Thoracic aorta (tissue), 2 donors: ENCODE measurements at regions not wholly inside any gene's neighbourhood (a gene's known extent, or its start where the extent isn't known, plus 50 kb on each side); places are given as distances from the start of the nearest gene placed in this dataset.

Source experiments
- ATAC-seq: fragments of 150-250 bp; one replicate; pipeline ENCODE4 v1.8.0; 2017; ENCODE audit warnings: low read depth; ENCODE audit not compliant: insufficient number of reproducible peaks, low FRiP score
- DNase-seq: peaks from one replicate; pipeline ENCODE4 v3.0.0-alpha.2; 2020; ENCODE audit warnings: low spot score
- H3K27ac ChIP-seq, 2 donors: fragments of 200-600 bp; sonication (generic); 1 replicate in 1 of 2; 2 replicates in 1 of 2; pipeline ENCODE4 v1.5.1; 2016; ENCODE audit warnings: mild to moderate bottlenecking in 2 of 2, moderate library complexity in 2 of 2
- H3K27me3 ChIP-seq: fragments of 200-600 bp; sonication (generic); replicated peaks from 2 replicates; pipeline ENCODE4 v1.6.0; 2016; ENCODE audit warnings: mild to moderate bottlenecking; ENCODE audit not compliant: insufficient read depth
- H3K36me3 ChIP-seq: fragments of 200-600 bp; sonication (generic); one replicate; pipeline ENCODE4 v1.5.1; 2016
- H3K4me1 ChIP-seq, 2 donors: fragments of 200-600 bp; sonication (generic); 1 replicate in 1 of 2; 2 replicates in 1 of 2; pipeline versions ENCODE4 v1.5.1 to v1.6.0; 2016; ENCODE audit warnings: low read depth in 2 of 2, mild to moderate bottlenecking in 1 of 2; ENCODE audit not compliant: control insufficient read depth in 1 of 2
- H3K4me3 ChIP-seq: fragments of 200-600 bp; sonication (generic); 2 replicates; pipeline ENCODE4 v1.5.1; 2016; ENCODE audit warnings: mild to moderate bottlenecking
- H3K9me3 ChIP-seq: fragments of 200-600 bp; sonication (generic); 2 replicates; pipeline ENCODE4 v1.5.1; 2016
- TF ChIP-seq, protein P1 (sequence below): fragments of 200-600 bp; sonication (generic); IDR thresholded peaks from one replicate; pipeline ENCODE4 v1.5.1; 2019; ENCODE audit warnings: antibody characterized with exemption

DNA sequence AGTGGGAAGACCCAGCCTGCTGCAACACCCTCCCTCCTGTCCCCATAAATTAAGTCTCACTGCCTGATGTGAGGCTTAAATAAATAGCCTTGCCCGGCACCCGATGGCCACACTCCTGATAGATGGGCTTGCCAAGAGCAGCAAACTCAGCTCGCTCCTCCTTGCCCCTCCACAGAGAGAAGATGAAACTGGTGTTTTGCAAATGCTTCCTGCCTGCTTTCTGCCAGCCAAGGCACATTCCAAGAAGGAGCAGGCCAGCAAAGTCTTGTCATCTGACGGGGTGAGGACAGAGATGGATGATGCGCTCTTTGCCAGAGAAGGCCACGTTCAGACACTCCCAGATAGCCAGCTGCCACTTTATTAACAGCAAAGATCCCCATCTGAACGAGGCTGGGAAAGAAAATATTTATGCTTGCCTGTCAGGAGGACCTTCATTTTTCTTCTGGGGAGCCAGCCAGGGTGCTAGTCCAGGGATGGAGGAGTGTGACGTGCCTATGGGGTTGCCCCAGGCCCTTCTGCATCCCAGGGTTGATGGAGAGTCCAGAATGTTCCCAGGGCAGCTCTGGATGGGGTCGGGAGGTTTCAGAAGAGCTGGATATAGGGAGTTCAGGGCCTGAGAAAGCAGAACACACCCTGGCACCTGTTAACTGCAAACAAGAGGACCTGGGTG is 265.4 kb downstream of the FOXD2 start:
- DNase-seq (no peak), ATAC-seq (peak; percentile 18)
- H3K27me3 ChIP-seq, result no peaks in the 10 kb centered on the region
- H3K9me3 ChIP-seq, result no peaks in the 10 kb centered on the region
- H3K27ac ChIP-seq, result peak overlapping the region; percentile 62 to 68
- H3K36me3 ChIP-seq, result no peaks in the 10 kb centered on the region
- peaks cover 14 to 27% of the 10 kb centered on the region in 2 donors for H3K4me1 ChIP-seq
- peak overlapping the region; percentile 28 for H3K4me3 ChIP-seq
- TF ChIP-seq, protein P1, sequence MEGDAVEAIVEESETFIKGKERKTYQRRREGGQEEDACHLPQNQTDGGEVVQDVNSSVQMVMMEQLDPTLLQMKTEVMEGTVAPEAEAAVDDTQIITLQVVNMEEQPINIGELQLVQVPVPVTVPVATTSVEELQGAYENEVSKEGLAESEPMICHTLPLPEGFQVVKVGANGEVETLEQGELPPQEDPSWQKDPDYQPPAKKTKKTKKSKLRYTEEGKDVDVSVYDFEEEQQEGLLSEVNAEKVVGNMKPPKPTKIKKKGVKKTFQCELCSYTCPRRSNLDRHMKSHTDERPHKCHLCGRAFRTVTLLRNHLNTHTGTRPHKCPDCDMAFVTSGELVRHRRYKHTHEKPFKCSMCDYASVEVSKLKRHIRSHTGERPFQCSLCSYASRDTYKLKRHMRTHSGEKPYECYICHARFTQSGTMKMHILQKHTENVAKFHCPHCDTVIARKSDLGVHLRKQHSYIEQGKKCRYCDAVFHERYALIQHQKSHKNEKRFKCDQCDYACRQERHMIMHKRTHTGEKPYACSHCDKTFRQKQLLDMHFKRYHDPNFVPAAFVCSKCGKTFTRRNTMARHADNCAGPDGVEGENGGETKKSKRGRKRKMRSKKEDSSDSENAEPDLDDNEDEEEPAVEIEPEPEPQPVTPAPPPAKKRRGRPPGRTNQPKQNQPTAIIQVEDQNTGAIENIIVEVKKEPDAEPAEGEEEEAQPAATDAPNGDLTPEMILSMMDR, result no peak

DNA sequence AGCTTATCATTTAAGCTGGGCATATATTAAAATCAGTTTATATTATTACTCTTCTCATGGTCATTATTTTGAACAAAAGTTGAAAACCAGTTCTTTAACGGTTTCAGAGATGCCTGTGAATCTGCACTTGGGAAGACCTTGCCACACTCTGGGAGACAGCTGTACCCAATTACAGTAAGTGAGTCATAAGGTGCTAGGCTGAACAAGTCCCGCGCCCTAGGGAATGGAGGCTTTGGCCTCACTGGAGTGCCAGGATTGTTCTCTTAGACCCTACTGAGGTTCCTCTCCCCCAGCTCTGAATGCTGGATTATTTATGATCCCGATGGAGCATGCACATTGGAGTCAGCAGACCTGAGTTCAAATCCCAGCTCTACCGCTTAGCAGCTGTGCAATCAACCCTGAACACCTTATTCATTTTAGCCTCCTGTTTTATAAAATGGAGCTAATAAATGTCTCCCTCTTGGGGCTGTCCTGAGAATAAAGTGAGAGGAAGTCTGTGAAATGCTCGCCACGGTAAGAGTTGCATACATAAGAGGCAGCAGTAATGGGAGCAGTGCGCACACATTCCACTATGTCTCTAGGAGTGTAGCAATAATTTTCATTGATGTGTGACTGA is 266.2 kb downstream of the FOXD2 start:
- Histone ChIP-seq H3K27ac (peak overlapping the region; percentile 62 to 68), H3K27me3 (no peaks in the 10 kb centered on the region), H3K9me3 (no peaks in the 10 kb centered on the region), H3K36me3 (no peaks in the 10 kb centered on the region), H3K4me3 (no peak overlapping the region), H3K4me1 (peaks cover 15 to 34% of the 10 kb centered on the region in 2 donors)
- TF ChIP-seq, protein P1, result no peak
- DNase-seq, result no peak
- no peak for ATAC-seq

DNA sequence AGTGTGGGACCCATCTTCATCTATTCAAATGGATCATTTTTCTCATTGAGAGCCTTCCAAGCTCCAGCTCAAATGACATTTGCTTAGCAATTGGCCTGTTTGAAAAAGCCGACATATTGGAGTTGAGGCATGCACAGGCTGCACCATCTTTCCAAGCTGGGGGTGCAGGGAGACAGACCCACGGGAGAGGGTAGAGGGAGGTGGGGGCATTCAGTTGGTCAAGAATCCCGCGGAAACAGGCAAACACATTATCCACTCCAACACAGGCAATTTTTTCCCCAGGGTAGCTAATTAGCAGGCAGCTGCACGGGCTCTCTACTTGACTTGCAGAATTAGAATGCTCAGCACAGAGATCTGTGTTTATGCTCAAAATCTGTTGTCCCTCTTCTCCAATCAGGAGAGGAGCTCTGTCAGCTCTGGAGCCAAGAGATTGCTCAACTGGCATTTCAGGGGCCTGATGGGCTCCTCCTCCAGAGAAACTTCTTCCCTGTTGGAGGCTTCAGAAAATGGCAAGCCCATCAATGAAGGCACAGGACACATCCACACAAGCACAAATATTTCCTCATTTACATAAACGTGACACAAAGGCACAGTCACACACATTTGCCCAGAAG is 267.8 kb downstream of the FOXD2 start:
- H3K4me1 ChIP-seq, result peaks cover 25 to 49% of the 10 kb centered on the region in 2 donors
- H3K9me3 ChIP-seq, result no peaks in the 10 kb centered on the region
- DNase-seq, result no peak

DNA sequence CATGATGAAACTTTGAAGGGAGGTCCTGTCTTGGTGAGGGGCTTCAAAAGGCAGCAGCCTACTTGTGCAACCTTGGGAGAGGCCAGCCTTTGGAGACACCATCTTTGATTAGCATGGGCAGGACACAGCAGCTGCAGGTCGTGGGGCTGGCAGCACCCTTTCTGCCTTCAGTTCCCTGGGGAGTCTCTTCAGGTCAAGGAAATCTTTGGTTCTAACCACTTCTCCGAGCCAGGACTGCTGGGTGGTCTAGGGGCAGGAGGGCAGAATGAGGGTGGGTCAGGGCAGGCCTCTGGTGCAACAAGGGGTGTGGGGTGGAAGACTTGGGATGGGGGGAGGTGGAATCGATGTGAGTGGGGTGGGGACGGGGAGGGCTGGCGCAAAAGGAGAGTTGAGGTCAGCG is 269.7 kb downstream of the FOXD2 start:
- Histone ChIP-seq H3K4me3 (no peak overlapping the region), H3K4me1 (peaks cover 25 to 47% of the 10 kb centered on the region in 2 donors), H3K36me3 (no peaks in the 10 kb centered on the region), H3K27ac (no peak overlapping the region), H3K27me3 (no peaks in the 10 kb centered on the region), H3K9me3 (no peaks in the 10 kb centered on the region)
- DNase-seq (no peak), ATAC-seq (no peak)
- TF ChIP-seq, protein P1, result no peak

More for the DNA sequence above, 267.8 kb downstream of the FOXD2 start:
- no peak for ATAC-seq
- Histone ChIP-seq H3K4me3 (no peak overlapping the region), H3K36me3 (no peaks in the 10 kb centered on the region), H3K27ac (no peak overlapping the region), H3K27me3 (no peaks in the 10 kb centered on the region)
- TF ChIP-seq, protein P1, result no peak

DNA sequence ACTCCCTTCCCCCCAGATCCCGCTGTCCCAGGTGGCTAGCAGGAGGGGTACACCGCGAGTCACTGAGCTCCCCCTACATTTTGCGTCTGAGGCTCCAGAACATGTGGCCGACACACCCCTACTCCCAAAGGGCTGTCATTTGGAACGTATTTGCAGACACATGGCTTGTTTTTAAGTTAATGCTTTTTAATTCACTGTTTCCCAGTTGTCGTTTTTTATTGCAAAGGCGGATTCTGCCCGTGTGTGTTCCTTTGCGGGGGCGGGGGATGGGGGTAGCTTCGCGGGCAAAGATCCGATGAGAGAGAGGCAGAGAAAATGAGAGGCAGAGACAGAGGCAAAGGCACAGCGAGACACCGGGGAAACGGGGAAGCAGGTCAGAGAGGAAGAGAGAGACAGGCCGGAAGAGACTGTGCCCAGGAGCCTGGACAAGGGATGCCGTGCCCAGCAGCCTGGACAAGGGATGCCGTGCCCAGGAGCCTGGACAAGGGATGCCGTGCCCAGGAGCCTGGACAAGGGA is 270.2 kb downstream of the FOXD2 start:
- no peak for DNase-seq
- Histone ChIP-seq H3K36me3 (no peaks in the 10 kb centered on the region), H3K4me3 (no peak overlapping the region), H3K4me1 (peaks cover 24 to 42% of the 10 kb centered on the region in 2 donors), H3K9me3 (no peaks in the 10 kb centered on the region), H3K27me3 (no peaks in the 10 kb centered on the region), H3K27ac (no peak overlapping the region)
- TF ChIP-seq, protein P1, result no peak
- ATAC-seq, result no peak
